HepG2 (cell line): ENCODE measurements at regions not wholly inside any gene's neighbourhood (a gene's known extent, or its start where the extent isn't known, plus 50 kb on each side); places are given as distances from the start of the nearest gene placed in this dataset.

ENCODE experiments used
- ATAC-seq: fragments of 200-7000 bp; cut with Tn5 transposase; 3 replicates; pipeline ENCODE4 v1.9.1; 2020; ENCODE audit warnings: mild to moderate bottlenecking, moderate library complexity
- BruUV-seq: library from RNA; stranded (reverse); fragments of 400-500 nt; replicated peaks from 2 replicates; lab custom pipeline; 2021; lab: Mats Ljungman, UMichigan
- CTCF ChIA-PET: fragments of 300-600 bp; formaldehyde crosslinking; extraction: SDS; loops from one replicate; lab custom pipeline; 2021; ENCODE audit warnings: low total read pairs, inconsistent platforms, low intra/inter-chr PET ratio; lab: Yijun Ruan, JAX
- POLR2A ChIA-PET: fragments of 350-600 bp; sonication (Branson Sonifier 250); formaldehyde crosslinking; loops from one replicate; lab custom pipeline; 2020; ENCODE audit warnings: antibody characterized with exemption, inconsistent platforms; lab: Yijun Ruan, JAX
- DNase-seq: peaks from one replicate; pipeline ENCODE4 v3.0.0-alpha.2; 2015; ENCODE audit warnings: low spot score
- FAIRE-seq: peaks from 3 replicates; lab custom pipeline; 2011; peaks lifted over from hg19 to GRCh38; lab: Jason Lieb, UNC
- H2AFZ ChIP-seq: one replicate; pipeline ENCODE4 v1.6.1; 2011; ENCODE audit warnings: low read length, inconsistent platforms
- H3K27ac ChIP-seq: fragments of 300-600 bp; 3 replicates; pipeline ENCODE4 v1.8.0; 2011; ENCODE audit warnings: mixed run types, mild to moderate bottlenecking, mixed read lengths, low read length, inconsistent platforms; ENCODE audit not compliant: insufficient read depth; ENCODE audit errors: extremely low read length
- H3K27me3 ChIP-seq, 2 experiments: fragments of 200-600 bp in 1 of 2; 2 replicates in 1 of 2; 3 replicates in 1 of 2; pipeline versions ENCODE4 v1.6.0 to v1.8.0; 2011; ENCODE audit warnings: low read length in 2 of 2, mild to moderate bottlenecking in 2 of 2, moderate library complexity in 2 of 2, inconsistent platforms in 1 of 2; ENCODE audit not compliant: insufficient read depth in 2 of 2, control insufficient read depth in 1 of 2
- H3K36me3 ChIP-seq, 2 experiments: fragments of 200-600 bp in 1 of 2; replicated peaks in 1 of 2; 2 replicates in 1 of 2; 3 replicates in 1 of 2; pipeline versions ENCODE4 v1.5.1 to v1.8.0; 2011; ENCODE audit warnings: low read length in 2 of 2, inconsistent platforms in 1 of 2; ENCODE audit not compliant: insufficient read depth in 2 of 2, control insufficient read depth in 1 of 2
- H3K4me1 ChIP-seq: 2 replicates; pipeline ENCODE4 v1.5.1; 2012; ENCODE audit warnings: low read length, inconsistent platforms; ENCODE audit not compliant: insufficient read depth
- H3K4me2 ChIP-seq: 2 replicates; pipeline ENCODE4 v1.6.0; 2011; ENCODE audit warnings: low read depth, low read length, inconsistent platforms
- H3K4me3 ChIP-seq, 3 experiments: fragments of 200-600 bp in 1 of 3; sonication (generic), shearing (Covaris generic) in 1 of 3; replicated peaks in 1 of 3; 2 replicates each; pipeline ENCODE4 v1.5.1; 2011 to 2016; ENCODE audit warnings: low read length in 3 of 3, inconsistent platforms in 2 of 3, low read depth in 2 of 3, mild to moderate bottlenecking in 2 of 3, control low read depth in 1 of 3, mixed read lengths in 1 of 3; ENCODE audit not compliant: insufficient read depth in 1 of 3
- H3K79me2 ChIP-seq: one replicate; pipeline ENCODE4 v1.6.1; 2011; ENCODE audit warnings: low read length, inconsistent platforms; ENCODE audit not compliant: insufficient read depth
- H3K9ac ChIP-seq: 2 replicates; pipeline ENCODE4 v1.6.0; 2011; ENCODE audit warnings: mild to moderate bottlenecking, low read depth, low read length, inconsistent platforms; ENCODE audit not compliant: insufficient read depth
- H3K9me3 ChIP-seq: 2 replicates; pipeline ENCODE4 v1.5.1; 2012; ENCODE audit warnings: mild to moderate bottlenecking, low read length
- H4K20me1 ChIP-seq: 2 replicates; pipeline ENCODE4 v1.6.0; 2011; ENCODE audit warnings: inconsistent platforms, mild to moderate bottlenecking, low read length, moderate library complexity; ENCODE audit not compliant: insufficient read depth
- CHD2 ChIP-seq: IDR thresholded peaks from 2 replicates; pipeline ENCODE4 v1.6.1; 2011; ENCODE audit warnings: low read depth, low read length, improper control_type of control experiment
- CTCF ChIP-seq: sonication (generic); formaldehyde crosslinking; IDR thresholded peaks from 2 replicates; pipeline ENCODE4 v1.5.0; 2020; ENCODE audit warnings: mild to moderate bottlenecking, missing genetic modification reagents, moderate library complexity
- DPF2 ChIP-seq: sonication (generic); formaldehyde crosslinking; IDR thresholded peaks from 2 replicates; pipeline ENCODE4 v1.4.0; 2020; ENCODE audit warnings: mild to moderate bottlenecking, low read depth, missing genetic modification reagents, borderline replicate concordance
- PHF21A ChIP-seq: sonication (generic); formaldehyde crosslinking; IDR thresholded peaks from 2 replicates; pipeline ENCODE4 v1.5.0; 2020; ENCODE audit warnings: mild to moderate bottlenecking, missing genetic modification reagents
- SOX6 ChIP-seq, 2 experiments: fragments of 450-650 bp in 1 of 2; sonication (generic) in 1 of 2; formaldehyde crosslinking in 1 of 2; IDR thresholded peaks; 2 replicates each; pipeline versions ENCODE4 v1.4.0 to v1.6.1; 2017 to 2020; ENCODE audit warnings: antibody characterized with exemption in 1 of 2, mild to moderate bottlenecking in 1 of 2, missing genetic modification reagents in 1 of 2
- STAG1 ChIP-seq: sonication (generic); formaldehyde crosslinking; IDR thresholded peaks from 2 replicates; pipeline ENCODE4 v1.4.0; 2020; ENCODE audit warnings: missing genetic modification reagents
- ZNF687 ChIP-seq: sonication (generic); formaldehyde crosslinking; IDR thresholded peaks from 2 replicates; pipeline ENCODE4 v1.5.1; 2020; ENCODE audit warnings: mild to moderate bottlenecking, missing genetic modification reagents, moderate library complexity
- ZNF709 ChIP-seq: sonication (generic); formaldehyde crosslinking; IDR thresholded peaks from 2 replicates; pipeline ENCODE4 v1.5.0; 2020; ENCODE audit warnings: mild to moderate bottlenecking, missing genetic modification reagents
- WGBS: methylation state at CpG from one replicate; pipeline ENCODE4 v1.1.6; 2017; ENCODE audit warnings: low lambda C conversion rate; 5-methylcytosine and 5-hydroxymethylcytosine counted together
- in situ Hi-C: cut with HindIII; loops from 2 replicates; pipeline ENCODE4 v1.10.0; 2017; ENCODE audit warnings: low pct_unique_long_range_greater_than_20kb; ENCODE audit not compliant: extremely low pct_ligation_motif_present
- intact Hi-C: fragments of 100-400 bp; cut with micrococcal nuclease; formaldehyde crosslinking; loops from one replicate; pipeline ENCODE4 v1.10.0; 2022; ENCODE audit not compliant: unreplicated experiment
- TF ChIP-seq, protein P1 (sequence below): sonication (generic); formaldehyde crosslinking; IDR thresholded peaks from 2 replicates; pipeline ENCODE4 v1.4.0; 2020; ENCODE audit warnings: mild to moderate bottlenecking, missing genetic modification reagents

DNA sequence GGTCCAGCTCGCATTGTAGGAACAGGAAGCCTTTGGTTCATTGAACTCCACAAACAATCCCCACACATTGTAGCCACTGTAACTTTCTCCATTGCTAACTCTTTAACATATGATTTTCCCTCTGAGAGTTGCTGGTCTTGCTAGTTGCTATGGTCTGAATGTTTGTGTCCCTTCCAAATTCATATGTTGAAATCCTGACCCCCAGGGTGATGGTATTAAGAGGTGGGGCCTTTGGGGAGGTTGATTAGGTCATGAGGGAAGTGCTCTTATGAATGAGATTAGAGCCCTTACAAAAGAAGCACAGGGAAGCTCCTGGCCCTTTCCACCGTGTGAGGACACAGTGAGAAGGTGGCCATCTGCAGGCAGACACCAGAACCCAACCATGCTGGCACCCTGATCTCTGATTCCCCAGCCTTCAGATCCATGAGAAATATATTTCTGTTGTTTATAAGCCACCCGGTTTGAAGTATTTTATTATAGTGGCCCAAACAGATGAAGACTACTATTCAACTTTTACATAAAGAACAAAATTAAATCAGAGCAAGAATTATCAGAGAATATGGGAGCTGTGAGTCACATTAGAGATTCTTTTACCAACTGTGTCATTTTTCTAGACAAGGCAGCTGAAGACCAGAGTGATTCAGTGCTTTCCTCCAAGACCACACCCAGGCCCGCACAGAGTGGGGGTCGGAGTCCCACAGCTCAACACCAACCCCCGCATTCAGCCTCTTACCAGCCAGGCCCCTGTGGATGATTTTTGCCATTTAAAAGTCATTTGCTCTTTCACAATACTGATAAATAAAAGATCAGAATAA, 143.0 kb downstream of the SAMD5 start (continued):
- TF ChIP-seq ZNF687 (CRISPR knock-in tag) (no peak), CTCF (peak; percentile 28; the same call in 1 of the 2 replicates), STAG1 (peak; percentile 31), SOX6 (IDR thresholded peaks at IDR 0.05) (no peak), SOX6 (CRISPR knock-in tag; IDR thresholded peaks at IDR 0.05) (no peak), ZNF709 (CRISPR knock-in tag) (no peak)

- Histone ChIP-seq H3K4me1 (no peaks in the 10 kb centered on the region), H2AFZ (no peak overlapping the region), H4K20me1 (no peaks in the 10 kb centered on the region), H3K4me2 (no peak overlapping the region), H3K36me3 (no peaks in the 10 kb centered on the region), H3K9ac (no peak overlapping the region), H3K27ac (no peak overlapping the region), H3K9me3 (no peaks in the 10 kb centered on the region), H3K27me3 (no peaks in the 10 kb centered on the region), H3K4me3 (no peak overlapping the region)
- ChIA-PET CTCF (no interaction called here), POLR2A (no interaction called here)
- WGBS: 0% methylated on average over 2 of the region's 2 CpGs
- no peak for FAIRE-seq
- in situ Hi-C loops (no loop called here), intact Hi-C loops (no loop called here)
- ATAC-seq: no peak
- no peak for DNase-seq
- no TSS peak for BruUV-seq
- TF ChIP-seq CHD2 (no peak), PHF21A (CRISPR knock-in tag) (no peak), DPF2 (CRISPR knock-in tag) (no peak)
- TF ChIP-seq, protein P1, sequence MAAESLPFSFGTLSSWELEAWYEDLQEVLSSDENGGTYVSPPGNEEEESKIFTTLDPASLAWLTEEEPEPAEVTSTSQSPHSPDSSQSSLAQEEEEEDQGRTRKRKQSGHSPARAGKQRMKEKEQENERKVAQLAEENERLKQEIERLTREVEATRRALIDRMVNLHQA (CRISPR knock-in tag): no peak
- TF ChIP-seq, all 625 proteins: peak for 0
- H3K79me2 ChIP-seq: no peaks in the 10 kb centered on the region
These were observed 145.1 kb downstream of the SAMD5 start for GRCh38 chr6:147653631-147654030.
